ENCODE measurements at regions not wholly inside any gene's neighbourhood (a gene's known extent, or its start where the extent isn't known, plus 50 kb on each side); places are given as distances from the start of the nearest gene placed in this dataset.

- BruUV-seq (replicated peaks) = no TSS peak
- Histone ChIP-seq H3K4me3 (replicated peaks in 1 of 2; ENCODE audit: low read depth in 1 of 2, low read length in 2 of 2) (no peak overlapping the region), H3K9ac (ENCODE audit: low read length) (no peak overlapping the region), H4K20me1 (ENCODE audit: insufficient read depth) (no peaks in the 10 kb centered on the region), H3K36me3 (ENCODE audit: control insufficient read depth in 1 of 2, insufficient read depth in 2 of 2, low read length in 2 of 2) (no peaks in the 10 kb centered on the region), H3K4me2 (ENCODE audit: low read length) (no peak overlapping the region), H3K27ac (ENCODE audit: low read depth, low read length) (no peak overlapping the region), H3K4me1 (ENCODE audit: control insufficient read depth in 1 of 2, insufficient read depth in 2 of 2, low read length in 2 of 2) (no peaks in the 10 kb centered on the region), H3K27me3 (ENCODE audit: insufficient read depth, low read length) (no peaks in the 10 kb centered on the region), H3K79me2 (ENCODE audit: insufficient read depth, low read length) (no peaks in the 10 kb centered on the region), H2AFZ (ENCODE audit: low read depth, low read length, poor library complexity, severe bottlenecking) (no peak overlapping the region), H3K9me2 (ENCODE audit: insufficient read depth) (no peaks in the 10 kb centered on the region), H3K9me3 (ENCODE audit: control insufficient read depth in 1 of 2, insufficient read depth in 1 of 2, low read depth in 1 of 2, low read length in 2 of 2) (peaks cover 0 to 4% of the 10 kb centered on the region in 2 experiments; a peak in 2 of 4 replicates)
- DNase-seq (ENCODE audit: low read depth, low spot score) = no peak
- RAD21 ChIA-PET (ENCODE audit: low non-redundant PET in 1 of 2, low total read pairs in 2 of 2, uncharacterized antibody in 2 of 2, unreplicated experiment in 2 of 2) = no interaction called here
- no peak for ATAC-seq
- TF ChIP-seq CEBPB (IDR thresholded peaks at IDR 0.05; ENCODE audit: low read depth) = no peak
- TF ChIP-seq POLR2A (IDR thresholded peaks at IDR 0.05; ENCODE audit: borderline replicate concordance, extremely low read depth, insufficient read depth, insufficient read length) = no peak
- no peak for TF ChIP-seq CBX3 (IDR thresholded peaks at IDR 0.05; ENCODE audit: low read depth)
- TF ChIP-seq POLR2AphosphoS5 (IDR thresholded peaks at IDR 0.05; ENCODE audit: low read depth, low read length) = no peak
- TF ChIP-seq EGR1 (IDR thresholded peaks at IDR 0.05; ENCODE audit: low read depth) = no peak
- no peak for TF ChIP-seq SP1 (IDR thresholded peaks at IDR 0.05; ENCODE audit: low read depth)
- no peak for TF ChIP-seq MAX (IDR thresholded peaks at IDR 0.05)
- TF ChIP-seq RAD21 (IDR thresholded peaks at IDR 0.05; ENCODE audit: low read depth) = no peak
- no peak for TF ChIP-seq ZNF274 (IDR thresholded peaks at IDR 0.05; ENCODE audit: low read depth, low read length)
- no peak for TF ChIP-seq JUND (IDR thresholded peaks at IDR 0.05)
- TF ChIP-seq ATF3 (IDR thresholded peaks at IDR 0.05) = no peak
- TF ChIP-seq EZH2 (IDR thresholded peaks at IDR 0.05) = no peak
- TF ChIP-seq REST (IDR thresholded peaks at IDR 0.05; ENCODE audit: low read depth) = no peak
- TF ChIP-seq SRF (IDR thresholded peaks at IDR 0.05; ENCODE audit: low read depth) = no peak
- TF ChIP-seq SIN3A (IDR thresholded peaks at IDR 0.05; ENCODE audit: low read depth) = no peak
- TF ChIP-seq ZBTB33 (IDR thresholded peaks at IDR 0.05; ENCODE audit: extremely low read depth, insufficient replicate concordance, low read length) = no peak
- TF ChIP-seq ZFX (IDR thresholded peaks at IDR 0.05) = no peak
- no peak for TF ChIP-seq CTCF (IDR thresholded peaks at IDR 0.05 in 2 of 3, conservative IDR thresholded peaks at IDR 0.05 in 1 of 3; ENCODE audit: borderline replicate concordance in 1 of 3, insufficient read depth in 1 of 3, low read depth in 2 of 3, low read length in 2 of 3)
- no peak for TF ChIP-seq EZH2phosphoT487 (IDR thresholded peaks at IDR 0.05; ENCODE audit: borderline replicate concordance)
- POLR2A ChIA-PET = no interaction called here
- intact Hi-C loops (cut with micrococcal nuclease) = no loop called here
- CTCF ChIA-PET = no interaction called here
These were observed 399.8 kb upstream of the EPHA7 start for GRCh38 chr6:93819189-93819588.

All from HCT116 (cell line).